Right atrium auricular region (tissue), 2 donors: ENCODE measurements at regions not wholly inside any gene's neighbourhood (a gene's known extent, or its start where the extent isn't known, plus 50 kb on each side); places are given as distances from the start of the nearest gene placed in this dataset.

ENCODE experiments used
- DNase-seq: peaks from one replicate; pipeline ENCODE4 v3.0.0-alpha.2; 2019; ENCODE audit warnings: low spot score
- H3K27ac ChIP-seq, 2 donors: fragments of 200-600 bp; sonication (generic); 1 replicate in 1 of 2; 2 replicates in 1 of 2; pipeline ENCODE4 v1.5.1; 2016 to 2019
- H3K27me3 ChIP-seq, 2 donors: fragments of 200-600 bp; sonication (generic); one replicate each; pipeline versions ENCODE4 v1.5.1 to v1.6.0; 2017 to 2019
- H3K36me3 ChIP-seq: fragments of 200-600 bp; sonication (generic); one replicate; pipeline ENCODE4 v1.5.1; 2016
- H3K4me1 ChIP-seq, 2 donors: fragments of 200-600 bp; sonication (generic); one replicate each; pipeline versions ENCODE4 v1.5.1 to v1.6.0; 2017 to 2019
- H3K4me3 ChIP-seq, 2 donors: fragments of 200-600 bp; sonication (generic); 1 replicate in 1 of 2; 2 replicates in 1 of 2; pipeline ENCODE4 v1.5.1; 2017 to 2019; ENCODE audit warnings: mild to moderate bottlenecking in 1 of 2, moderate library complexity in 1 of 2
- H3K9me3 ChIP-seq, 2 donors: fragments of 200-600 bp; sonication (generic); one replicate each; pipeline ENCODE4 v1.5.1; 2019
- CTCF ChIP-seq, 2 donors: fragments of 200-600 bp; sonication (generic); IDR thresholded peaks; one replicate each; pipeline ENCODE4 v1.5.1; 2019; ENCODE audit warnings: antibody characterized with exemption in 2 of 2

GRCh38 chr4:23113104-23113503 is 420.4 kb downstream of the GBA3 start:
- no peak for TF ChIP-seq CTCF (IDR thresholded peaks at IDR 0.05)

GRCh38 chr4:23106516-23106915 is 413.8 kb downstream of the GBA3 start:
- Histone ChIP-seq H3K27me3 (no peaks in the 10 kb centered on the region), H3K36me3 (no peaks in the 10 kb centered on the region), H3K4me1 (no peaks in the 10 kb centered on the region), H3K27ac (no peak overlapping the region), H3K9me3 (no peaks in the 10 kb centered on the region), H3K4me3 (no peak overlapping the region)
- no peak for DNase-seq
- no peak for TF ChIP-seq CTCF (IDR thresholded peaks at IDR 0.05)

More at GRCh38 chr4:23113104-23113503, 420.4 kb downstream of the GBA3 start:
- no peak for DNase-seq
- no peak overlapping the region for H3K4me3 ChIP-seq
- H3K36me3 ChIP-seq = no peaks in the 10 kb centered on the region
- H3K27ac ChIP-seq = no peak overlapping the region
- H3K9me3 ChIP-seq = no peaks in the 10 kb centered on the region
- no peaks in the 10 kb centered on the region for H3K4me1 ChIP-seq
- H3K27me3 ChIP-seq = no peaks in the 10 kb centered on the region

- Histone ChIP-seq H3K27me3 (no peaks in the 10 kb centered on the region), H3K4me1 (no peaks in the 10 kb centered on the region), H3K4me3 (no peak overlapping the region), H3K9me3 (no peaks in the 10 kb centered on the region), H3K27ac (no peak overlapping the region), H3K36me3 (no peaks in the 10 kb centered on the region)
- no peak for DNase-seq
- TF ChIP-seq CTCF (IDR thresholded peaks at IDR 0.05) = no peak
Observed at GRCh38 chr4:23105759-23106370, 413.1 kb downstream of the GBA3 start.

GRCh38 chr4:23097251-23097650 is 404.5 kb downstream of the GBA3 start:
- no peak for TF ChIP-seq CTCF (IDR thresholded peaks at IDR 0.05)
- H3K9me3 ChIP-seq = peaks cover 0 to 15% of the 10 kb centered on the region in 2 donors
- H3K27ac ChIP-seq = no peak overlapping the region
- DNase-seq = no peak
- H3K4me1 ChIP-seq = no peaks in the 10 kb centered on the region
- H3K4me3 ChIP-seq = no peak overlapping the region
- H3K36me3 ChIP-seq = no peaks in the 10 kb centered on the region
- no peaks in the 10 kb centered on the region for H3K27me3 ChIP-seq

GRCh38 chr4:23091711-23092110 is 399.0 kb downstream of the GBA3 start:
- DNase-seq = no peak
- no peak overlapping the region for H3K4me3 ChIP-seq
- no peak for TF ChIP-seq CTCF (IDR thresholded peaks at IDR 0.05)

GRCh38 chr4:23085249-23085568 is 392.5 kb downstream of the GBA3 start:
- Histone ChIP-seq H3K4me3 (no peak overlapping the region), H3K27ac (no peak overlapping the region), H3K27me3 (no peaks in the 10 kb centered on the region), H3K36me3 (no peaks in the 10 kb centered on the region), H3K9me3 (peaks cover under 1 to 2% of the 10 kb centered on the region in 2 donors), H3K4me1 (no peaks in the 10 kb centered on the region)
- DNase-seq = no peak
- no peak for TF ChIP-seq CTCF (IDR thresholded peaks at IDR 0.05)

More at GRCh38 chr4:23091711-23092110, 399.0 kb downstream of the GBA3 start:
- no peaks in the 10 kb centered on the region for H3K4me1 ChIP-seq
- H3K9me3 ChIP-seq = peaks cover 0 to 15% of the 10 kb centered on the region in 2 donors
- no peak overlapping the region for H3K27ac ChIP-seq
- no peaks in the 10 kb centered on the region for H3K27me3 ChIP-seq
- H3K36me3 ChIP-seq = no peaks in the 10 kb centered on the region
